ENCODE measurements at regions not wholly inside any gene's neighbourhood (a gene's known extent, or its start where the extent isn't known, plus 50 kb on each side); places are given as distances from the start of the nearest gene placed in this dataset.
"Not testable (repeated sequence)": the region's sequence is repeated elsewhere in the genome, so short reads cannot be mapped to it uniquely, and the experiment has no call there.

DNA sequence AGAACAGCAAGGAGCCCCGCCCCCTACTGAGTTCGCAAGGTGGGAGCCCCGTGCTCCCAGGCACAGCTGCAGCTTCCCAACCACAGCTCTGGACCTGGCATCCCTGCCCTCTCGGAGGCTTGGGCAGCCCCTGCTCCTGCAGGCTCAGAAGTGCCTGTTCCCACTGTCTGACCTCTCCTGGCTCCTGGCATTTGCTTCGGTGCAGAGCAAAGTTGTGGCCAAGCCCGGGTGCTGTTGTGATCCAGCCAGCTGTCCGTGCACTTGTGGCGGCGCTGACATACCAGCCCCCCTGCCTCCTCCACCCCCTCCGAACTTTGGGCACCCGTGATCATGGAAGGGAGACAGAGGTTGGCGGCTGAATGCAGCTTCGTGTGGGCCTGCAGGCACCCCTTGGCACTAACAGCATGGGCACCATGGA lies 1386.8 kb downstream of the PCDH9 start:
- DNase-seq (ENCODE audit: low spot score in 2 of 2), result no peak
- no peak for FAIRE-seq

DNA sequence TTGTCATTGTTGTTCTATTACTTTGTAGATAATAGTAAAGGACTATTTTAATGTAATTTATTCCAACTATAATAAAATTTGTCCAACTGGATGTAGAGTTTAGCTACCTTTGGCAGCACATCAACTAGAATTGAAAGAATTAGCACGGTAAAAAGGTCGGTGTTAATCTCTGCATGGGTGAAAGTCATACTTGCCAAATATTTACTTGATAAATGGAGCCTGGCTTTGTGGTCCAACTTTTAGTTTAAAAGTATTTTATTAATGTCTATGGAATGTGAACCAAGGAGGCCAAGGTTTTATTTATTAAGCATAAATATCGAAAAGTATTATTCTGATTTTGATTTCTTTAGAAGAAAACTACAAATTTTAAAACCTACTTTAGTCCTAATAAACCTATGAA lies 1389.0 kb downstream of the PCDH9 start:
- FAIRE-seq (no peak), DNase-seq (ENCODE audit: low spot score in 2 of 2) (no peak)

DNA sequence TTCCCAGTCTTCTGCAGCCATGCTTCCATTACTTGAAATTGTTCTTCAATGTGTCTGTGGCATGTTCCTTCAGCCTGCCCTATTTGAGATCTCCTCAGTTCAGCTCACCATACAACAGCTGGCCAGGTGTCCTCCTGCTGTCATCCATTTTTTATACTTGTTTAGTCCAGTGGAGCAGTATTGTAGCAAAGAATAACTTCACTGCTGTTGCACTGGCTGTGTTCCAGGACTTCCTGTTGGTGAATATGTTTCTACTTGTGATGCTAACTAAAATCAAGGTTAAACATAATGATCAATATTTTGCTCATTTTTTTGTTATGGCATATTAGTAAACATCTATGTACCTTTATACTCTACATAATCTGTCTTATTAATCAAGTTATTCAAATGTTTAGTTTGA lies 1394.1 kb downstream of the PCDH9 start:
- no peak for FAIRE-seq
- DNase-seq (ENCODE audit: low spot score in 2 of 2), result no peak

DNA sequence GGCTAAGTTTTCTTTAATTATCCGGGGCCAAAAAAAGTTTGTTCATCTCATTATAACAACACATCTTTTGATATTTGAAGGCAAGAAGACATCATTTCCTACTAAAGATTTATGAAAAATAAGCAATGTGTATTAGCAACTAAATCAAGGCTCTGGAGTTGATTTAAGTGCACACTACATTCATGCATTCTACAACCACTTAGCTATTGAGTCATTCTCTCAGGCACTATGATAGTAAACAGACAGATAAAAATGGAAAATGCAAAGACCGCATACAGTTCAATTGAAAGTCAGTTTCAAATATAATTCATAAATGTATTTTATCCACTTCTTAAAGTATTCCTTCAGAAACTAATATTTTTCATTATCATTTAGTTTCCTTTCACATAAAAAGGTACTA lies 1395.2 kb downstream of the PCDH9 start:
- FAIRE-seq (no peak), DNase-seq (ENCODE audit: low spot score in 2 of 2) (no peak)

DNA sequence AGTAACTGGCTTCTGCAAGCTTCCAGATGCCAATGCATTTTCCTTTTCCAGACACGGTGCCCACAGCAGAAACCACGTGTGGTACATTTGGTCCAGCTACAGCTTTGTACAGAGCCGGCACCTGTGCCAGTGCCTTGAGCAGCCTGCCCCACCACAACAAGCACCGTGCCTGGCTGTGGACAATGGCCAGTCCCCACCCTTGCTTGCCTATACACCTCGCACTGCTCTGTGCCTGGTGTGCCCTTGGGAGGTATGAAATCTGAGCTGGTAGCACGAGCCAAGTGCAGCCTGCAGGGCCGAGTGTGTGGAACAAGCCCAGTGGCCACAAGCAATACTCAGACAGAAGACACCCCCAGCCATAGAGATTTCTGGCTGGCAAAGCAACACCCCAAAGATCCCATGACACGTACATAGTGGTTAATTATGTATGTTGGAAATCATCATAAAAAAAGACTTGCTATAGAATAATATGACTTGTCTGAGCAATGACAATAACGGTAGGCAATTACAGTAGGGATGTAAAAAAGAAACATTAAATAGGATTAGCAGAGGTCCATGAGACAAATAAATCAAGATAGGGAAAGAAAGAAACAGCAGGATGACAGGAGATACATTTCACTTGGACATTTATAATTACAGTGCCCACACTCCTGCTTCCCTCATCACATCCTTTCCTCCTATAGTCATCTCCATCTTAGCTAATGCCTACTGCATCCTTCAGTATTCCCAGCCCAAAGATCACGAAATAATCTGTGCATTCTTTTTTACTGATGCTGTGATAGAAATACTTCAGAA lies 1399.5 kb downstream of the PCDH9 start:
- DNase-seq (ENCODE audit: low spot score in 2 of 2), result no peak
- no peak for FAIRE-seq

DNA sequence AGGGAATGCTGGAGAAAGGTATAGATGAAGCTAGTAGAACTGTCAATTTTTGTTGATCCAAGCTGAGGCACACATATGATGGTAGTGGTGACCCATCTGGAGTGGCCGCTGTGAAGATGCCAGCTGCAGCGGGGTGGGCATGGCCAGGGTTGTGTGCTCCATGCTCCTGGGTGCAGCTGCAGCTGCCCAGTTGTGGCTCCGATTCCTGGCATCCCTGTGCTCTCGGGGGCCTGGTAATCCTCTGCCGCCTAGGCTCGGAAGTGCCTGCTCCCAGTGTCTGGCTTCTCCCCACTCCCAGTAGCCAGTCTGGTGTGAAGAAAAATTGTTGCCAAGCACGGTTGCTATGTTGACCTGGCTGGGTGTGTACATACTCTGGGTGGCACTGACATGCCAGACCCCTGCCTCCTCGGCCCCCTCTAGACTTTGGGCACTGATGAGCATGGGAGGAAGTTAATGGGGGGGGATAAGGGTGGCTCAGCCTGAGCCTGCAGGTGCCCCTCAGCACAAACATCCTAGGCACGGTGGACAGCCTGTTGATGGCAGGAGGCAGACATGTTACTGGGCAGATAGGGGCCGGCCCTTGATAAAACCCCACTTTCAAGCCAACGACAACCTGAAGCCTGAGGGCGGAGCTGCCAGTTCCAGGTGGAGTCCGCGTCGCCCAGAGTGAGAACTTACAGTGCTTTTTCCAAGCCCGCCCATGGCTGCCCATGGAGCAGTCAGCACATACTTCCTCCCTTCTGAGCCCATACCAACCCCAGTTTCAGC lies 1400.7 kb downstream of the PCDH9 start:
- no peak for FAIRE-seq

GRCh38 chr13:65826657-65827056 lies 1403.5 kb downstream of the PCDH9 start:
- FAIRE-seq (no peak), DNase-seq (ENCODE audit: low spot score in 2 of 2) (no peak)

More for the DNA sequence above, 1400.7 kb downstream of the PCDH9 start:
- no peak for DNase-seq (ENCODE audit: low spot score in 2 of 2)

DNA sequence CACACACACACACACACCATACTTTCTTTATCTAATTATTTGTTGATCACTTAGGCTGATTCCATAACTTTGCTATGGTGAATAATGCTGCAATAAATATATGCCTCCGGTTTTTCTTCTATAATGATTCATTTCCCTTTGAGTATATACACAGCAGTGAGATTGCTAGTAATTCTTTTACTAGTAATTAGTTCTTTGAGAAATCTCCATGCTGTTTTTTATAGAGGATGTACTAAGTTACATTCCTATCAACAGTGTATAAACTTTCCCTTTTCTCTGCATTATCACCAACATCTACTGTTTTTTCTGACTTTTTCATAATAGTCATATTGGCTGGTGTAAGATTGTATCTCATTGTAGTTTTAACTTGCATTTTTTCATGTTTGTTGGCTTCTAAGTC lies 1405.1 kb downstream of the PCDH9 start:
- FAIRE-seq (no peak), DNase-seq (ENCODE audit: low spot score in 2 of 2) (no peak)

GRCh38 chr13:65808061-65808460 lies 1422.1 kb downstream of the PCDH9 start:
- FAIRE-seq (no peak), DNase-seq (ENCODE audit: low spot score in 2 of 2) (no peak)

- no peak for DNase-seq (ENCODE audit: low spot score in 2 of 2)
- no peak for FAIRE-seq
Observed at GRCh38 chr13:65803530-65804392, 1426.4 kb downstream of the PCDH9 start.

DNA sequence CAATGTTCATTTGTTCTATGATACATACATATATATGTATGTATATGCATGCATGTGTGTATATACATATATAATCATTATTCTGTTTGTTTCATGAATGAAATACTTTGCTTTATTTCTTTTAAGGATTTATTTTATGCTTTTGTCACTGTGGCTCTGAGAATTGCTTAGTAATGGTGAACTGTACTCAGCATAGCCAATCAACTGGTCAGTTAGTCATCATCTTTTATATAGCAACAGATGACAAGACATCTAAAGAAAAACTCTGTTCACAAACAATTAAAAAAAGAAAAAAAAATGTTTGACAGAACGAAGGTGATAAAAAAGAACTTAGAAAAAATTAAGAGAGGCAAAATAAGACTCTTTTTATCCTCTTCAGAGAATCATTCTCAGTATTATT lies 1440.3 kb downstream of the PCDH9 start:
- FAIRE-seq, result no peak
- no peak for DNase-seq (ENCODE audit: low spot score in 2 of 2)

GRCh38 chr13:65787082-65787481 lies 1443.1 kb downstream of the PCDH9 start:
- FAIRE-seq, result no peak
- DNase-seq (ENCODE audit: low spot score in 2 of 2), result no peak

DNA sequence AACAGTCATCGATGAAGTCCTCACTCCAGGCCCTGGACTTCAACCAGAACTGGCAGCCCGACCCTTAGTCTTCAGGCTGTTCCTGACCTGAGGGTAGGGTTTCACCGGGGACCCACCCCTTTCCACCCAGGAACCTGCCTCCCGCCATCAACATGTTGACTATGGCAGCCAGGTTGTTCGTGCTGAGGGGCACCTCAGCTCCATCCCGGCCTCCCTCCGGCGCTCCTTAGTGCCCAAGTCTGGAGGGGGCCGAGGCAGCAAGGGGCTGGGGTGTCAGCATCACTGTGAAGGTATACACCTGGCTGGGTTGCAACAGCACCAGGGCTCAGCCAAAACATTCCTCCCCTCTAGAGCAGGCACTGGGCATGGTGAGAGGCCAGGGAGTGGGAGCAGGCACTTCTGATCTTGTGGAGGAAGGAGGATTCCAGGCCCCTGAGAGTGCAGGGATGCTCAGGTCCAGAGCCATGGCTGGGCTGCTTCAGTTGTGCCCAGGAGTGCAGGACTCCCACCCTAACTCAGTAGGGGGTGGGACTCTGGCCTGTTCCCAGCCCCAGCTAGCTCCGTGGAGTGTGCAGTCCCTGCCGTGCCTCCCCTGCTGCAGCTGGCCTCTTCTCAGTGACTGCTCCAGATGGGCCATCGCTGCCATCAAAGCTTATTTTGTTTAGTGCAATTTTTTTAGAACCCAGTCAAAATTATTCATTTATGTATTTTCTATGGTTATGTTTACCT lies 1445.9 kb downstream of the PCDH9 start:
- DNase-seq (ENCODE audit: low spot score in 2 of 2) (no peak), FAIRE-seq (no peak)

- no peak for DNase-seq (ENCODE audit: low spot score in 2 of 2)
- FAIRE-seq, result no peak
Observed at GRCh38 chr13:65783383-65783782, 1446.8 kb downstream of the PCDH9 start.

- DNase-seq (ENCODE audit: low spot score in 2 of 2); FAIRE-seq: not testable (repeated sequence)
Observed at GRCh38 chr13:65771704-65772313, 1458.3 kb downstream of the PCDH9 start.

- DNase-seq (ENCODE audit: low spot score in 2 of 2), result no peak
- FAIRE-seq, result no peak
Observed at GRCh38 chr13:65768545-65768944, 1461.6 kb downstream of the PCDH9 start.

GRCh38 chr13:65763811-65764210 lies 1466.3 kb downstream of the PCDH9 start:
- DNase-seq (ENCODE audit: low spot score in 2 of 2) (no peak), FAIRE-seq (no peak)

DNA sequence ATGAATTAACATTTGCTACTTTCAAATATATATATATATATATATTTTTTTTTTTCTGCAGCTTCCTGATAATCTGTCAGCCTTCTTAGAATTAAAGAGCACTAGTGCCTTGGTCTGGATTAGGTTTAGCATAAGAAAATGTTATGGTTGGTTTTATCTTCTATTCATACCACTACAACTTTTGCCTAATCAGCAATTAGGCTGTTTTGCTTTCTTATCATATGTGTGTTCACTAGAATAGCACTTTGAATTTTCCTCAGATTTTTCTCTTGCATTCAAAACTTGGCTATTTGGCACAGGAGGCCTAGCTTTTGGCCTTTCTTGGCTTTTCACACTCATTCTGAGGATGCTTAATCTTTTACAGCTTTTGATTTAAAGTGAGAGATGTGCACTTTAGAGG lies 1468.1 kb downstream of the PCDH9 start:
- no peak for DNase-seq (ENCODE audit: low spot score in 2 of 2)
- no peak for FAIRE-seq

- no peak for FAIRE-seq
Observed at GRCh38 chr13:65756071-65756671, 1474.0 kb downstream of the PCDH9 start.

More at GRCh38 chr13:65756071-65756671, 1474.0 kb downstream of the PCDH9 start:
- no peak for DNase-seq (ENCODE audit: low spot score in 2 of 2)

Measured in frontal cortex (tissue), 3 donors.